ENCODE measurements at regions not wholly inside any gene's neighbourhood (a gene's known extent, or its start where the extent isn't known, plus 50 kb on each side); places are given as distances from the start of the nearest gene placed in this dataset.

DNA sequence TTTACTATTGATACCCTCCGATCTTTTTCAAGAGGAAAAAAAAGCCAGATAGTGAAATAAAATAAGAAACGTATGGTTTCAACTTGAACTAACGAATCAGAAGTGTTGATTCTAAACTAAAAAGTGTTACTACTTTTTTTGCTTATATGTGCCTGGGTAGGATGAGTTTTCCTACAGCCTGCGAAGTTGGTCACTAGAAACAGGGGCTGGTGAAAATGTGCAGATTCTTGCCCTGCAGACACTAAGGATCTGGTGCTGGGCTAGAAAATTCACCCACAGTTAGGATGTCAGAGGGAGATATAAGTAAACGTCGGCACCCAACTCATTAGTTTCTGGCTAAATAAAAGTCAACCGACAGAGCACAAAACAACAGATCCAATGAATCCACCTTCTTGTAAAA, 298.7 kb upstream of the NFE2L3 start:
- H3K4me1 Mint-ChIP-seq (ENCODE audit: low read depth) = peaks cover 55% of the 10 kb centered on the region
- no peaks in the 10 kb centered on the region for H3K9me3 Mint-ChIP-seq (ENCODE audit: low read depth)
- no peaks in the 10 kb centered on the region for H3K27me3 Mint-ChIP-seq (ENCODE audit: low read depth)
- H3K36me3 Mint-ChIP-seq (ENCODE audit: low read depth) = no peaks in the 10 kb centered on the region
- peak overlapping the region; percentile 42 for H3K4me3 Mint-ChIP-seq (ENCODE audit: unreplicated experiment)
- peak overlapping the region; percentile 90 for H3K27ac Mint-ChIP-seq (ENCODE audit: unreplicated experiment)
- no peak for DNase-seq (ENCODE audit: low spot score)
- TF ChIP-seq CTCF (IDR thresholded peaks at IDR 0.05) = no peak

DNA sequence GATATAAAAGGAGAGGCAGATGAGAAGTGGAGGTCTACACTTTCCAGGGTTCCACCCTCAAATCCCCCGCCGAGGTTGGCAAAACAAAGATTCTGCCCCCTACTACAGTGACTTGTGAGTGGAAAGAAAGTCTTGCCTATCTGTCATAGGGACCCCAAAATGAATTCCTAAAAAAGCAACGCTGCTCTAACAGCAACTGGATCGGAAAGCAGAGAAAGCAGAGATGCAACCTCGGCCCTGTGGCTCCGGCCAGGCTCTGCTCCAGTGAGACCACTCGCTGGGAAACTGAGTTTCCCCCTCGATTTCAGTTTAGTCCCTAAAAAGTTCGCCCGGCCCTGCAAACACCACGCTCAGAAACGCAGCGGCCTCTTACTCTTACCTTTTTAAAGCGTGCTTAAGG, 297.9 kb upstream of the NFE2L3 start:
- Mint-ChIP-seq H3K4me1 (ENCODE audit: low read depth) (peaks cover 49% of the 10 kb centered on the region), H3K36me3 (ENCODE audit: low read depth) (no peaks in the 10 kb centered on the region), H3K27ac (ENCODE audit: unreplicated experiment) (peak overlapping the region; percentile 90), H3K27me3 (ENCODE audit: low read depth) (peaks cover 6% of the 10 kb centered on the region), H3K4me3 (ENCODE audit: unreplicated experiment) (peak overlapping the region; percentile 42), H3K9me3 (ENCODE audit: low read depth) (no peaks in the 10 kb centered on the region)
- no peak for DNase-seq (ENCODE audit: low spot score)
- no peak for TF ChIP-seq CTCF (IDR thresholded peaks at IDR 0.05)

- Mint-ChIP-seq H3K4me1 (ENCODE audit: low read depth) (peaks cover 41% of the 10 kb centered on the region), H3K27ac (ENCODE audit: unreplicated experiment) (peak overlapping the region; percentile 90)
These were observed 297.1 kb upstream of the NFE2L3 start for GRCh38 chr7:25854608-25855497.

GRCh38 chr7:25855854-25856782, 295.9 kb upstream of the NFE2L3 start:
- H3K4me3 Mint-ChIP-seq (ENCODE audit: unreplicated experiment) = no peak overlapping the region

More at GRCh38 chr7:25854608-25855497, 297.1 kb upstream of the NFE2L3 start:
- Mint-ChIP-seq H3K9me3 (ENCODE audit: low read depth) (peaks cover 3% of the 10 kb centered on the region), H3K27me3 (ENCODE audit: low read depth) (peaks cover 14% of the 10 kb centered on the region), H3K36me3 (ENCODE audit: low read depth) (peaks cover 1% of the 10 kb centered on the region), H3K4me3 (ENCODE audit: unreplicated experiment) (peak overlapping the region; percentile 35)
- TF ChIP-seq CTCF (IDR thresholded peaks at IDR 0.05) = peak; percentile 97
- no peak for DNase-seq (ENCODE audit: low spot score)

More at GRCh38 chr7:25855854-25856782, 295.9 kb upstream of the NFE2L3 start:
- Mint-ChIP-seq H3K4me1 (ENCODE audit: low read depth) (peaks cover 33% of the 10 kb centered on the region), H3K27ac (ENCODE audit: unreplicated experiment) (no peak overlapping the region), H3K36me3 (ENCODE audit: low read depth) (peaks cover 1% of the 10 kb centered on the region), H3K27me3 (ENCODE audit: low read depth) (peaks cover 26% of the 10 kb centered on the region), H3K9me3 (ENCODE audit: low read depth) (peaks cover 4% of the 10 kb centered on the region)
- DNase-seq (ENCODE audit: low spot score) = no peak
- TF ChIP-seq CTCF (IDR thresholded peaks at IDR 0.05) = no peak

Measured in chondrocyte (in vitro differentiated cells).